Upper lobe of right lung (tissue), 1 donor: ENCODE measurements at regions not wholly inside any gene's neighbourhood (a gene's known extent, or its start where the extent isn't known, plus 50 kb on each side); places are given as distances from the start of the nearest gene placed in this dataset.

Experiments used
- ATAC-seq: fragments of 200-7000 bp; cut with Tn5 transposase; one replicate; pipeline ENCODE4 v1.9.1; 2020; ENCODE audit warnings: mild to moderate bottlenecking, moderate library complexity
- DNase-seq: peaks from one replicate; pipeline ENCODE4 v3.0.0-alpha.2; 2020
- H3K27ac ChIP-seq: fragments of 200-600 bp; one replicate; pipeline ENCODE4 v1.8.0; 2022
- H3K27me3 ChIP-seq: fragments of 200-600 bp; one replicate; pipeline ENCODE4 v1.8.0; 2022; ENCODE audit warnings: mild to moderate bottlenecking
- H3K36me3 ChIP-seq: fragments of 200-600 bp; one replicate; pipeline ENCODE4 v1.8.0; 2022
- H3K4me1 ChIP-seq: fragments of 200-600 bp; one replicate; pipeline ENCODE4 v1.8.0; 2022
- H3K4me3 ChIP-seq: fragments of 200-600 bp; one replicate; pipeline ENCODE4 v1.8.0; 2022; ENCODE audit warnings: mild to moderate bottlenecking
- H3K9me3 ChIP-seq: fragments of 200-600 bp; one replicate; pipeline ENCODE4 v1.8.0; 2022
- CTCF ChIP-seq: fragments of 200-600 bp; IDR thresholded peaks from one replicate; pipeline ENCODE4 v1.8.0; 2022; ENCODE audit warnings: antibody characterized with exemption
- intact Hi-C: fragments of 100-400 bp; cut with DNase I; formaldehyde crosslinking; loops from one replicate; pipeline ENCODE4 v1.11.0; 2022
- donor health status: DM: no; HTN: yes; CAD: no; lungs with severe emphysema.

- H3K4me3 ChIP-seq = no peak overlapping the region
- intact Hi-C loops = no loop called here
- DNase-seq (no peak), ATAC-seq (no peak)
- H3K4me1 ChIP-seq = no peaks in the 10 kb centered on the region
- H3K36me3 ChIP-seq = no peaks in the 10 kb centered on the region
- H3K27me3 ChIP-seq = peaks cover 13% of the 10 kb centered on the region
- no peak overlapping the region for H3K27ac ChIP-seq
- no peaks in the 10 kb centered on the region for H3K9me3 ChIP-seq
- TF ChIP-seq CTCF = no peak
Observed at GRCh38 chr20:62543470-62544302, 67.9 kb upstream of the GATA5 start.

- Histone ChIP-seq H3K4me1 (no peaks in the 10 kb centered on the region), H3K27me3 (peaks cover 22% of the 10 kb centered on the region), H3K9me3 (no peaks in the 10 kb centered on the region), H3K27ac (no peak overlapping the region), H3K36me3 (no peaks in the 10 kb centered on the region), H3K4me3 (no peak overlapping the region)
- TF ChIP-seq CTCF = no peak
- no peak for DNase-seq
- intact Hi-C loops = no loop called here
- no peak for ATAC-seq
Observed at GRCh38 chr20:62544505-62545055, 68.8 kb upstream of the GATA5 start.

GRCh38 chr20:62545271-62545670 is 69.5 kb upstream of the GATA5 start:
- ATAC-seq (no peak), DNase-seq (no peak)
- Histone ChIP-seq H3K4me1 (peaks cover 3% of the 10 kb centered on the region), H3K9me3 (no peaks in the 10 kb centered on the region), H3K36me3 (no peaks in the 10 kb centered on the region), H3K4me3 (no peak overlapping the region), H3K27ac (no peak overlapping the region), H3K27me3 (peaks cover 29% of the 10 kb centered on the region)
- TF ChIP-seq CTCF = no peak
- intact Hi-C loops = no loop called here

GRCh38 chr20:62545901-62546525 is 70.2 kb upstream of the GATA5 start:
- DNase-seq (no peak), ATAC-seq (no peak)
- Histone ChIP-seq H3K9me3 (no peaks in the 10 kb centered on the region), H3K4me3 (no peak overlapping the region), H3K4me1 (peaks cover 4% of the 10 kb centered on the region), H3K36me3 (no peaks in the 10 kb centered on the region), H3K27ac (no peak overlapping the region), H3K27me3 (peaks cover 35% of the 10 kb centered on the region)
- intact Hi-C loops = no loop called here
- TF ChIP-seq CTCF = no peak

- TF ChIP-seq CTCF = no peak
- H3K27ac ChIP-seq = no peak overlapping the region
- H3K36me3 ChIP-seq = no peaks in the 10 kb centered on the region
- DNase-seq (no peak), ATAC-seq (no peak)
- peaks cover 4% of the 10 kb centered on the region for H3K4me1 ChIP-seq
- H3K27me3 ChIP-seq = peaks cover 41% of the 10 kb centered on the region
- no peaks in the 10 kb centered on the region for H3K9me3 ChIP-seq
- H3K4me3 ChIP-seq = no peak overlapping the region
- intact Hi-C loops = no loop called here
Observed at GRCh38 chr20:62546606-62547005, 70.8 kb upstream of the GATA5 start.
